ENCODE measurements at regions not wholly inside any gene's neighbourhood (a gene's known extent, or its start where the extent isn't known, plus 50 kb on each side); places are given as distances from the start of the nearest gene placed in this dataset.
"Not testable (repeated sequence)": the region's sequence is repeated elsewhere in the genome, so short reads cannot be mapped to it uniquely, and the experiment has no call there.

GRCh38 chr2:195238379-195238778, 418.6 kb upstream of the SLC39A10 start:
- FAIRE-seq = no peak
- no peak for DNase-seq (ENCODE audit: low spot score in 2 of 2)

GRCh38 chr2:195228547-195228946, 428.5 kb upstream of the SLC39A10 start:
- DNase-seq (ENCODE audit: low spot score in 2 of 2); FAIRE-seq: not testable (repeated sequence)

GRCh38 chr2:195214072-195214471, 443.0 kb upstream of the SLC39A10 start:
- DNase-seq (ENCODE audit: low spot score in 2 of 2) = no peak
- no peak for FAIRE-seq

- DNase-seq (ENCODE audit: low spot score in 2 of 2) = no peak
- FAIRE-seq = no peak
Measured at GRCh38 chr2:195212586-195212985, 444.4 kb upstream of the SLC39A10 start.

GRCh38 chr2:195202163-195202845, 454.7 kb upstream of the SLC39A10 start:
- FAIRE-seq (no peak), DNase-seq (ENCODE audit: low spot score in 2 of 2) (no peak)

GRCh38 chr2:195199864-195200263, 457.2 kb upstream of the SLC39A10 start:
- FAIRE-seq (no peak), DNase-seq (ENCODE audit: low spot score in 2 of 2) (no peak)

- FAIRE-seq (no peak), DNase-seq (ENCODE audit: low spot score in 2 of 2) (no peak)
Measured at GRCh38 chr2:195181059-195181705, 475.8 kb upstream of the SLC39A10 start.

GRCh38 chr2:195168369-195168768, 488.7 kb upstream of the SLC39A10 start:
- FAIRE-seq (no peak), DNase-seq (ENCODE audit: low spot score in 2 of 2) (no peak)

GRCh38 chr2:195164930-195165329, 492.1 kb upstream of the SLC39A10 start:
- no peak for FAIRE-seq
- no peak for DNase-seq (ENCODE audit: low spot score in 2 of 2)

GRCh38 chr2:195162918-195163317, 494.1 kb upstream of the SLC39A10 start:
- FAIRE-seq (no peak), DNase-seq (ENCODE audit: low spot score in 2 of 2) (no peak)

- FAIRE-seq (no peak), DNase-seq (ENCODE audit: low spot score in 2 of 2) (no peak)
Measured at GRCh38 chr2:195162194-195162593, 494.8 kb upstream of the SLC39A10 start.

- DNase-seq (ENCODE audit: low spot score in 2 of 2) (no peak), FAIRE-seq (no peak)
Measured at GRCh38 chr2:195160963-195161362, 496.1 kb upstream of the SLC39A10 start.

- FAIRE-seq (no peak), DNase-seq (ENCODE audit: low spot score in 2 of 2) (no peak)
Measured at GRCh38 chr2:195151711-195152110, 505.3 kb upstream of the SLC39A10 start.

- FAIRE-seq (no peak), DNase-seq (ENCODE audit: low spot score in 2 of 2) (no peak)
Measured at GRCh38 chr2:195150819-195151218, 506.2 kb upstream of the SLC39A10 start.

- no peak for FAIRE-seq
- DNase-seq (ENCODE audit: low spot score in 2 of 2) = no peak
Measured at GRCh38 chr2:195148004-195148403, 509.0 kb upstream of the SLC39A10 start.

GRCh38 chr2:195146761-195147541, 510.1 kb upstream of the SLC39A10 start:
- DNase-seq (ENCODE audit: low spot score in 2 of 2) (no peak), FAIRE-seq (no peak)

- no peak for DNase-seq (ENCODE audit: low spot score in 2 of 2)
- no peak for FAIRE-seq
Measured at GRCh38 chr2:195138435-195138834, 518.6 kb upstream of the SLC39A10 start.

GRCh38 chr2:195125889-195126288, 531.1 kb upstream of the SLC39A10 start:
- DNase-seq (ENCODE audit: low spot score in 2 of 2); FAIRE-seq: not testable (repeated sequence)

- DNase-seq (ENCODE audit: low spot score in 2 of 2) (no peak), FAIRE-seq (no peak)
Measured at GRCh38 chr2:195124391-195125079, 532.5 kb upstream of the SLC39A10 start.

GRCh38 chr2:195122653-195123052, 534.4 kb upstream of the SLC39A10 start:
- DNase-seq (ENCODE audit: low spot score in 2 of 2) (no peak), FAIRE-seq (no peak)

- FAIRE-seq = no peak
- DNase-seq (ENCODE audit: low spot score in 2 of 2) = no peak
Measured at GRCh38 chr2:195121341-195121740, 535.7 kb upstream of the SLC39A10 start.
